GM18951 (cell line): ENCODE measurements at regions not wholly inside any gene's neighbourhood (a gene's known extent, or its start where the extent isn't known, plus 50 kb on each side); places are given as distances from the start of the nearest gene placed in this dataset.
"Not testable (repeated sequence)": the region's sequence is repeated elsewhere in the genome, so short reads cannot be mapped to it uniquely, and the experiment has no call there.

ENCODE experiments used
- POLR2A ChIP-seq: IDR thresholded peaks from 4 replicates; pipeline ENCODE4 v1.6.1; 2011; ENCODE audit warnings: mild to moderate bottlenecking; ENCODE audit not compliant: insufficient read length, insufficient read depth; ENCODE audit errors: extremely low read depth
- in situ Hi-C: fragments of 300-500 bp; cut with MboI; formaldehyde crosslinking; loops from one replicate; pipeline ENCODE4 v1.12.0; 2022; ENCODE audit warnings: low sequenced_read_pairs, mixed read lengths, inconsistent platforms; ENCODE audit not compliant: unreplicated experiment

GRCh38 chr4:26056406-26056805 lies 142.4 kb downstream of the SMIM20 start:
- no peak for TF ChIP-seq POLR2A
- in situ Hi-C loops = loop anchor here (10.0 kb wide), 1 partner anchor 348 kb away; no protein-coding TSS in a partner anchor

- in situ Hi-C loops = loop anchor here (10.0 kb wide), 1 partner anchor 347 kb away; no protein-coding TSS in a partner anchor
Measured at GRCh38 chr4:26057839-26058238, 143.8 kb downstream of the SMIM20 start.

GRCh38 chr4:26058537-26058936 lies 144.5 kb downstream of the SMIM20 start:
- TF ChIP-seq POLR2A = no peak
- in situ Hi-C loops = loop anchor here (10.0 kb wide), 1 partner anchor 346 kb away; no protein-coding TSS in a partner anchor

- in situ Hi-C loops = loop anchor here (10.0 kb wide), 1 partner anchor 345 kb away; no protein-coding TSS in a partner anchor
- TF ChIP-seq POLR2A = no peak
Measured at GRCh38 chr4:26059391-26060154, 145.6 kb downstream of the SMIM20 start.

GRCh38 chr4:26060286-26060685 lies 146.3 kb downstream of the SMIM20 start:
- in situ Hi-C loops = no loop called here
- TF ChIP-seq POLR2A = no peak

- in situ Hi-C loops = no loop called here
- TF ChIP-seq POLR2A = no peak
Measured at GRCh38 chr4:26061248-26061986, 147.4 kb downstream of the SMIM20 start.

- in situ Hi-C loops = no loop called here
- TF ChIP-seq POLR2A = no peak
Measured at GRCh38 chr4:26062215-26062614, 148.2 kb downstream of the SMIM20 start.

GRCh38 chr4:26064009-26064408 lies 150.0 kb downstream of the SMIM20 start:
- in situ Hi-C loops = not testable (repeated sequence)

- no peak for TF ChIP-seq POLR2A
- in situ Hi-C loops = no loop called here
Measured at GRCh38 chr4:26065833-26066232, 151.8 kb downstream of the SMIM20 start.

- no peak for TF ChIP-seq POLR2A
- in situ Hi-C loops = no loop called here
Measured at GRCh38 chr4:26067035-26067434, 153.0 kb downstream of the SMIM20 start.

GRCh38 chr4:26069218-26069617 lies 155.2 kb downstream of the SMIM20 start:
- in situ Hi-C loops = no loop called here
- no peak for TF ChIP-seq POLR2A

- TF ChIP-seq POLR2A = no peak
- in situ Hi-C loops = loop anchor here (10.0 kb wide), 1 partner anchor 253 kb away; the partner anchor contains the start of gene RBPJ
Measured at GRCh38 chr4:26071688-26072087, 157.7 kb downstream of the SMIM20 start.

GRCh38 chr4:26073886-26074560 lies 160.0 kb downstream of the SMIM20 start:
- in situ Hi-C loops = loop anchor here (10.0 kb wide), 1 partner anchor 251 kb away; the partner anchor contains the start of gene RBPJ
- no peak for TF ChIP-seq POLR2A
